ENCODE measurements at regions not wholly inside any gene's neighbourhood (a gene's known extent, or its start where the extent isn't known, plus 50 kb on each side); places are given as distances from the start of the nearest gene placed in this dataset.

GRCh38 chr9:93861736-93862358, 93.3 kb downstream of the BARX1 start:
- Histone ChIP-seq H3K4me3 (no peak overlapping the region), H3K27ac (no peak overlapping the region), H3K36me3 (no peaks in the 10 kb centered on the region), H3K9me3 (no peaks in the 10 kb centered on the region), H3K4me1 (no peaks in the 10 kb centered on the region), H3K27me3 (replicated peaks in 1 of 7) (peaks cover 0 to 83% (median 24%) of the 10 kb centered on the region in 7 donors)
- DNase-seq: no peak
- intact Hi-C loops (cut with DNase I; ENCODE audit: low total_unique reads): no loop called here
- no peak for TF ChIP-seq CTCF (IDR thresholded peaks at IDR 0.05 in 8 of 11, conservative IDR thresholded peaks at IDR 0.05 in 3 of 11)
- no peak for TF ChIP-seq POLR2AphosphoS5 (IDR thresholded peaks at IDR 0.05)
- TF ChIP-seq POLR2A (IDR thresholded peaks at IDR 0.05): no peak
- WGBS, 5 donors: 80 to 87% (median 84%) methylated on average over 3 to 5 of the region's 5 CpGs

- no peak for TF ChIP-seq CTCF (IDR thresholded peaks at IDR 0.05 in 8 of 11, conservative IDR thresholded peaks at IDR 0.05 in 3 of 11)
- TF ChIP-seq POLR2A (IDR thresholded peaks at IDR 0.05): no peak
- no peak for TF ChIP-seq POLR2AphosphoS5 (IDR thresholded peaks at IDR 0.05)
- intact Hi-C loops (cut with DNase I; ENCODE audit: low total_unique reads): no loop called here
- Histone ChIP-seq H3K27ac (no peak overlapping the region), H3K4me3 (no peak overlapping the region), H3K9me3 (no peaks in the 10 kb centered on the region), H3K4me1 (no peaks in the 10 kb centered on the region), H3K36me3 (no peaks in the 10 kb centered on the region), H3K27me3 (replicated peaks in 1 of 7) (peaks cover 0 to 88% (median 24%) of the 10 kb centered on the region in 7 donors)
- WGBS, 5 donors: 12 to 43% (median 23%) methylated on average over 25 to 50 of the region's 50 CpGs
- DNase-seq: no peak
Measured at GRCh38 chr9:93860694-93861658, 94.2 kb downstream of the BARX1 start.

- no peak for DNase-seq
- intact Hi-C loops (cut with DNase I; ENCODE audit: low total_unique reads): no loop called here
- H3K4me1 ChIP-seq: no peaks in the 10 kb centered on the region
Measured at GRCh38 chr9:93859431-93860215, 95.5 kb downstream of the BARX1 start.

GRCh38 chr9:93857528-93857927, 97.6 kb downstream of the BARX1 start:
- peaks cover 0 to 7% (median 0%) of the 10 kb centered on the region in 8 donors for H3K9me3 ChIP-seq
- intact Hi-C loops (cut with DNase I; ENCODE audit: low total_unique reads): no loop called here
- H3K36me3 ChIP-seq: no peaks in the 10 kb centered on the region
- H3K27me3 ChIP-seq (replicated peaks in 1 of 7): peaks cover 0 to 67% (median 24%) of the 10 kb centered on the region in 7 donors
- TF ChIP-seq CTCF (IDR thresholded peaks at IDR 0.05 in 8 of 11, conservative IDR thresholded peaks at IDR 0.05 in 3 of 11): no peak
- TF ChIP-seq POLR2A (IDR thresholded peaks at IDR 0.05): no peak
- TF ChIP-seq POLR2AphosphoS5 (IDR thresholded peaks at IDR 0.05): no peak
- no peak overlapping the region for H3K27ac ChIP-seq
- H3K4me1 ChIP-seq: no peaks in the 10 kb centered on the region
- no peak overlapping the region for H3K4me3 ChIP-seq
- DNase-seq: no peak

More at GRCh38 chr9:93859431-93860215, 95.5 kb downstream of the BARX1 start:
- WGBS, 5 donors: 76 to 82% (median 76%) methylated on average over 9 to 10 of the region's 10 CpGs
- Histone ChIP-seq H3K4me3 (no peak overlapping the region), H3K9me3 (no peaks in the 10 kb centered on the region), H3K36me3 (no peaks in the 10 kb centered on the region), H3K27me3 (replicated peaks in 1 of 7) (peaks cover 0 to 80% (median 24%) of the 10 kb centered on the region in 7 donors), H3K27ac (no peak overlapping the region)
- TF ChIP-seq POLR2AphosphoS5 (IDR thresholded peaks at IDR 0.05) (no peak), POLR2A (IDR thresholded peaks at IDR 0.05) (no peak)

Measured in spleen (tissue), 11 donors.